ENCODE measurements at regions not wholly inside any gene's neighbourhood (a gene's known extent, or its start where the extent isn't known, plus 50 kb on each side); places are given as distances from the start of the nearest gene placed in this dataset.

GRCh38 chr1:14519976-14520375, 78.5 kb upstream of the KAZN start:
- intact Hi-C loops (cut with DNase I), result no loop called here
- TF ChIP-seq POLR2A (IDR thresholded peaks at IDR 0.05) (no peak), CTCF (IDR thresholded peaks at IDR 0.05) (no peak)
- H3K4me3 ChIP-seq, result no peak overlapping the region
- no peaks in the 10 kb centered on the region for H3K27me3 ChIP-seq
- no peaks in the 10 kb centered on the region for H3K36me3 ChIP-seq (replicated peaks in 1 of 2)
- peaks cover 0 to 10% of the 10 kb centered on the region in 2 donors for H3K4me1 ChIP-seq (replicated peaks in 1 of 2)
- no peaks in the 10 kb centered on the region for H3K9me3 ChIP-seq (replicated peaks in 1 of 3)
- DNase-seq, result no peak
- WGBS, 4 donors, result 68 to 83% (median 81%) methylated on average over 5 of the region's 5 CpGs
- peak overlapping the region in 1 of 5 donors; percentile 82 for H3K27ac ChIP-seq

GRCh38 chr1:14520514-14521163, 77.8 kb upstream of the KAZN start:
- TF ChIP-seq CTCF (IDR thresholded peaks at IDR 0.05), result no peak
- peaks cover 0 to 10% of the 10 kb centered on the region in 2 donors for H3K4me1 ChIP-seq (replicated peaks in 1 of 2)
- no peaks in the 10 kb centered on the region for H3K36me3 ChIP-seq (replicated peaks in 1 of 2)
- H3K27me3 ChIP-seq, result no peaks in the 10 kb centered on the region
- no peak overlapping the region for H3K4me3 ChIP-seq
- DNase-seq, result no peak
- peak overlapping the region in 2 of 5 donors; percentile 38 to 82 for H3K27ac ChIP-seq
- 85 to 93% (median 88%) methylated on average over 3 to 4 of the region's 4 CpGs for WGBS, 4 donors
- H3K9me3 ChIP-seq (replicated peaks in 1 of 3), result no peaks in the 10 kb centered on the region
- intact Hi-C loops (cut with DNase I), result no loop called here

GRCh38 chr1:14521622-14522021, 76.9 kb upstream of the KAZN start:
- no peak for TF ChIP-seq POLR2A (IDR thresholded peaks at IDR 0.05)
- TF ChIP-seq CTCF (IDR thresholded peaks at IDR 0.05), result no peak
- peaks cover 0 to 10% of the 10 kb centered on the region in 2 donors for H3K4me1 ChIP-seq (replicated peaks in 1 of 2)
- no peaks in the 10 kb centered on the region for H3K9me3 ChIP-seq (replicated peaks in 1 of 3)
- intact Hi-C loops (cut with DNase I), result no loop called here
- H3K27me3 ChIP-seq, result no peaks in the 10 kb centered on the region
- no peak overlapping the region for H3K4me3 ChIP-seq
- 54 to 67% (median 59%) methylated on average over 6 of the region's 6 CpGs for WGBS, 4 donors
- DNase-seq, result no peak
- H3K36me3 ChIP-seq (replicated peaks in 1 of 2), result no peaks in the 10 kb centered on the region
- peak overlapping the region in 2 of 5 donors; percentile 48 to 82 for H3K27ac ChIP-seq

- intact Hi-C loops (cut with DNase I), result no loop called here
- Histone ChIP-seq H3K27ac (peak overlapping the region in 2 of 5 donors; percentile 66 to 82), H3K4me1 (replicated peaks in 1 of 2) (peaks cover 0 to 7% of the 10 kb centered on the region in 2 donors)
These were observed 76.2 kb upstream of the KAZN start for GRCh38 chr1:14522077-14522925.

More at GRCh38 chr1:14522077-14522925, 76.2 kb upstream of the KAZN start:
- H3K27me3 ChIP-seq, result no peaks in the 10 kb centered on the region
- DNase-seq, result no peak
- TF ChIP-seq CTCF (IDR thresholded peaks at IDR 0.05), result no peak
- no peak for TF ChIP-seq POLR2A (IDR thresholded peaks at IDR 0.05)
- no peaks in the 10 kb centered on the region for H3K9me3 ChIP-seq (replicated peaks in 1 of 3)
- WGBS, 4 donors, result 48 to 66% (median 65%) methylated on average over 9 of the region's 9 CpGs
- H3K36me3 ChIP-seq (replicated peaks in 1 of 2), result no peaks in the 10 kb centered on the region
- no peak overlapping the region for H3K4me3 ChIP-seq
